Progenitor cell of endocrine pancreas (in vitro differentiated cells): ENCODE measurements at regions not wholly inside any gene's neighbourhood (a gene's known extent, or its start where the extent isn't known, plus 50 kb on each side); places are given as distances from the start of the nearest gene placed in this dataset.

Experiments
- DNase-seq: peaks from one replicate; pipeline ENCODE4 v3.0.0; 2021; ENCODE audit warnings: low spot score; ENCODE audit not compliant: unreplicated experiment
- H3K27ac Mint-ChIP-seq: 2 replicates; pipeline ENCODE4 v1.8.0; 2021; ENCODE audit warnings: mild to moderate bottlenecking, moderate library complexity, mixed read lengths
- H3K27me3 Mint-ChIP-seq: 2 replicates; pipeline ENCODE4 v1.8.0; 2021; ENCODE audit warnings: mixed read lengths
- H3K36me3 Mint-ChIP-seq: 2 replicates; pipeline ENCODE4 v1.8.0; 2022; ENCODE audit warnings: mixed read lengths; ENCODE audit not compliant: insufficient read depth
- H3K4me1 Mint-ChIP-seq: 2 replicates; pipeline ENCODE4 v1.8.0; 2021; ENCODE audit warnings: low read depth, mixed read lengths
- H3K4me3 Mint-ChIP-seq: 2 replicates; pipeline ENCODE4 v1.8.0; 2021; ENCODE audit warnings: low read depth, mild to moderate bottlenecking, moderate library complexity, mixed read lengths
- H3K9me3 Mint-ChIP-seq: 2 replicates; pipeline ENCODE4 v1.8.0; 2021; ENCODE audit warnings: low read depth, mixed read lengths
- CTCF ChIP-seq: fragments of 200-600 bp; sonication (generic); IDR thresholded peaks from one replicate; pipeline ENCODE4 v1.5.0; 2021; ENCODE audit warnings: antibody characterized with exemption, mild to moderate bottlenecking; ENCODE audit not compliant: unreplicated experiment

DNA sequence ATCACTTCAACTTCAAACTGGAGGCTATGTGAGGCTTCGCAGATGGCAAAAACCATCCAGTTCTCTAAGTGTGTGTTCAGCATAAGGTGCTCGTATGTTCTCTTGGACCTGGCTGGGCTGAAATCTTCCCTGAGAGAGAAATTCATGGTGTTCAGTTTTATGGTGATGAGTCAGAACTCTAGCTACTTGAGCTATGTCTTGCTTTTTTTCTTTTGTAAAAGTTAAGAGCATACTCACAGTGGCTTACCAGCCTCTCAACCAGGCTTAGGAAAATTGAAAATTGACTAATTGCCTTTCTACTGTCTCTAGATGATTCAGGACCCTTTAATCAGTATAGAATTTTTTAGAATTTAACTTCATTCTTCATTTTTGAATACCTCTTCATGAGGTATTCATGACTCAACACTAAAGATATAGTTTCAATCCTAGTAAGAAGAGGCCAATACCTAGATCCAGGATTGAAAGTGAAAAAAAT, 617.5 kb downstream of the TBL1XR1 start:
- Mint-ChIP-seq H3K27me3 (no peaks in the 10 kb centered on the region), H3K9me3 (peaks cover 15% of the 10 kb centered on the region), H3K36me3 (peaks cover 4% of the 10 kb centered on the region), H3K27ac (no peak overlapping the region), H3K4me1 (no peaks in the 10 kb centered on the region), H3K4me3 (no peak overlapping the region)
- DNase-seq: no peak
- no peak for TF ChIP-seq CTCF

- no peak for DNase-seq
- H3K9me3 Mint-ChIP-seq: peaks cover 8% of the 10 kb centered on the region
Observed at GRCh38 chr3:176578316-176578715, 619.0 kb downstream of the TBL1XR1 start.

DNA sequence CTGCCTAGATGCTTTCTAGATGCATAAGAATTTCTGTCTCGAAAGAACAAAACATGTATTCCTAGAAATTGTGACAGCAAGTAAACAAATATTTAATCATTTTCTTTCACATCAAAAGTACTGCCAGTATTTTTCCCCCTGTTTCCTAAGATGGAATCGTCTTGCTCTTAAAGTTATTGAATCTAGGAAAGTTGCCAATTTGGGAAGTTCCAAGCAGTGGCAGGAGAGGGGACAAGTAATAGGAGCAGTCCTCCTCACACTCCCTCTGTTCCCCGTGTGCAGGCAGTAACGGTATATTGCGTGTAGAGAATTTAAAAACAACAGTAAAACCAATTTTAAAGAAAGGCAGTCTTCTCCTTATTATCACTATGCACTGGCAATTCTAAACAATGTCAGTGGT, 619.8 kb downstream of the TBL1XR1 start:
- Mint-ChIP-seq H3K9me3 (peaks cover 8% of the 10 kb centered on the region), H3K36me3 (no peaks in the 10 kb centered on the region), H3K4me3 (no peak overlapping the region), H3K27ac (no peak overlapping the region), H3K27me3 (no peaks in the 10 kb centered on the region), H3K4me1 (peaks cover 1% of the 10 kb centered on the region)
- TF ChIP-seq CTCF: no peak
- no peak for DNase-seq

More at GRCh38 chr3:176578316-176578715, 619.0 kb downstream of the TBL1XR1 start:
- no peaks in the 10 kb centered on the region for H3K27me3 Mint-ChIP-seq
- H3K27ac Mint-ChIP-seq: no peak overlapping the region
- peaks cover 1% of the 10 kb centered on the region for H3K36me3 Mint-ChIP-seq
- no peaks in the 10 kb centered on the region for H3K4me1 Mint-ChIP-seq
- TF ChIP-seq CTCF: no peak
- H3K4me3 Mint-ChIP-seq: no peak overlapping the region

DNA sequence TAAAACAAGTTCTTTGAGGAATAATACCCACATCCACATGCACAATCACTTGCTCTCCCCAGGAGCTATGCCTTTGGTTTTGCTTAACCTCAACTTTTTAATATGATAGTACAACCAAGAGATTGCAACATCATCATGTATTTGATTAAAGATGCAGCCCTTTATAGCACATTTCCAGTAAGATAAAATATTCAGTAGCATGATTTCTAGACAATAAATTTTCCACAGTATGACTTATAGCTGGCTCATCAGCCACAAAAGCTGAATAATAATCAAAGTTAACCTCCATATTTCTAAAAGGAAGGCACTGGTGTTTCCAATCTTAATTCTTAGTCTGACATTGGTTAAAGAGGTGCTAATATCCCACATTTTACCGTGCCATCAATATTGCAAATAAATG, 622.5 kb downstream of the TBL1XR1 start:
- Mint-ChIP-seq H3K27ac (no peak overlapping the region), H3K9me3 (peaks cover 4% of the 10 kb centered on the region), H3K36me3 (no peaks in the 10 kb centered on the region)

DNA sequence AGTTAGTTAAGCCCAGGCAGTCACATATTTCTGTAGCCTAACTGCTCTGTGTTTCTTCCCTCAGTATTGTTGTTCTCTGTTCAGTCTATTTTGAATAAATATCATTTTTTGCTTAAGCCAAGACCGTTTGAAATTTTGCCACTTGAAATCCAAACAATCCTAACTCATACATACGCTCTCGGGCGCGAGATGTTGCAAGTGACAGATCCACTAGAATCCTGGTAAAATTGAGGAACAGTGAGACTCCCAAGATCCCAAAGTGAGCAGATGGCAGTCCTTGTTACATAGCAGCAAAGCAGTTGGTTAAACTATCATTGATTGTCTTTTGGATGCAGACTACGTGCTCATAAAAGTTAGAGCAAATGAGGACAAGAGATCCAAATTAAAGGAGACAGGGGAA, 625.4 kb downstream of the TBL1XR1 start:
- no peaks in the 10 kb centered on the region for H3K27me3 Mint-ChIP-seq
- H3K36me3 Mint-ChIP-seq: no peaks in the 10 kb centered on the region
- no peak for TF ChIP-seq CTCF
- DNase-seq: no peak
- peaks cover 4% of the 10 kb centered on the region for H3K4me1 Mint-ChIP-seq
- no peak overlapping the region for H3K4me3 Mint-ChIP-seq
- H3K27ac Mint-ChIP-seq: no peak overlapping the region
- H3K9me3 Mint-ChIP-seq: no peaks in the 10 kb centered on the region

More for the DNA sequence above, 622.5 kb downstream of the TBL1XR1 start:
- Mint-ChIP-seq H3K27me3 (no peaks in the 10 kb centered on the region), H3K4me3 (no peak overlapping the region), H3K4me1 (peaks cover 4% of the 10 kb centered on the region)
- TF ChIP-seq CTCF: no peak
- DNase-seq: no peak
